ENCODE measurements at regions not wholly inside any gene's neighbourhood (a gene's known extent, or its start where the extent isn't known, plus 50 kb on each side); places are given as distances from the start of the nearest gene placed in this dataset.

DNA sequence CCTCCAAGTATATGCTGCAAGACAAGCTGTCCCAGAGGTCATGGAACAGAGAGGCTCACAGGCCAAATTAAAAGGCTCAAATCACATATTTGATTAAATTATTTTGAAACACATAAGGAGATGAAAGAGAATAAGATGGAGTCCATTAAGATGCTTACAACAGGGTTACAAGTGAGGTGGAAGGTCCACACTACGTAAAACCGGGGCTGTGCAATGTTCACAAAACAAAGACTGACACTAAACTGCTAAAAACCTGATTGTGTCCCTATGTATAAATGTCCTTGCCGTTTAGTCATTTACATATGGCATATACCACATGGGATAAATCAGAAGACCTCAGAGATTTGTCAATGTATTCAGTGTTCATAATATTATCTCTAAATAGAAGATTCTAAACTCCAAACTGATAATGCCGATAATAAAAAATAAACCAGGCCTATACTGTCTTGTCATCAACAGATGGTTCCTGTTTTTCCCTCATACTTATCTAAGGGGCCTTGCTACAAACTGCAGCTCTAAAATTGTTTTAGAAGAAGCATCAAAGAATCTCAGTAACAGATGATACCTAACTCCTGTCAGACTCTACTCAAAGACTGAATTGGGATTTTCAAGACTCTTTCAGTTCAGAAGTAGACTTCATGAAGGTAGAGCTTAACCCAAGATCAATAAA, 51.8 kb upstream of the RIPOR2 start:
- no peak for DNase-seq

DNA sequence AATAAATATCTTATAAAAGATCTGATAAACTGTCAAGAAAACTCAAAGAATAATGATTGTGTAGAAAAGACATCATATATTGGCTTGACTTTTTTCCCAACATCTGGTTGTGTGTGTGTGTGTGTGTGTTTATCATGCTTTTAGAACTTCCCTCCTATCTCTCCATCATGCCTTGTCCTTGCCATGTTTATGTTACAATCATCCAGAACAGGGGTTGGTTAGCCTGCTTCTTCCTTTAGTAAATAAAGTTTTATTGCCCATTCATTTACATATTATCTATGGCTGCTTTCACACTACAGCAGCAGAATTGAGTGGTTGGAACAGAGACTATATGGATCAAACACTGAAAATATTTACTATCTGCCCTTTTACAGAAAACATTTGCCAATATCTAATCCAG, 52.8 kb upstream of the RIPOR2 start:
- no peak for DNase-seq

DNA sequence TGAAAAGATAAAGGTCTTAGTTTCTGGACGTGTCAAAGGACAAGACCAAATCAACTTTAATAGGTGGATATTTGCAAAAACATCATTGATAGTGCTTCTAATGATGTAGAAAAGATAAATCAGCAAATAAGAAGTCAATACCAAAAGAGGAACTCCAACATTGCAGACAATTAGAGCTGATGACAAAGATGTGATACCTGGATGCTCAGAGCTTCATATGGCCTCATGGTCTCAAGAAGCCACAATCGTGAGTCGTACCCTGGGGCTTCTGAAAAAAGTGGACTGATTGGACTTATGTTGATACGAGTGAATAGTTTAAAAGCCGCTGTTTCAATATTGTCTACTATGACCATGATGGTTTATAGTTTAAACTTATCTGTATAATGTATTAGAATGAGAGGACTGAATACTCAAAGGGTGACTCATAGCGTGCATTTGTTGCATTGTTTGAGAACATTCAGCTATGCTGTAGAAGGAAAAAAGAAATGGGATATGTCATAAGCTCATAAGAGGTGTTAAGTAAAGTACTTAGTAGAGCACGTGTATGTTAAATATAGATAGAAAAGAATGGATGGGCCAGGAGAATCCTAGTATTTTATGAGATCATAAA, 54.6 kb upstream of the RIPOR2 start:
- DNase-seq: no peak

DNA sequence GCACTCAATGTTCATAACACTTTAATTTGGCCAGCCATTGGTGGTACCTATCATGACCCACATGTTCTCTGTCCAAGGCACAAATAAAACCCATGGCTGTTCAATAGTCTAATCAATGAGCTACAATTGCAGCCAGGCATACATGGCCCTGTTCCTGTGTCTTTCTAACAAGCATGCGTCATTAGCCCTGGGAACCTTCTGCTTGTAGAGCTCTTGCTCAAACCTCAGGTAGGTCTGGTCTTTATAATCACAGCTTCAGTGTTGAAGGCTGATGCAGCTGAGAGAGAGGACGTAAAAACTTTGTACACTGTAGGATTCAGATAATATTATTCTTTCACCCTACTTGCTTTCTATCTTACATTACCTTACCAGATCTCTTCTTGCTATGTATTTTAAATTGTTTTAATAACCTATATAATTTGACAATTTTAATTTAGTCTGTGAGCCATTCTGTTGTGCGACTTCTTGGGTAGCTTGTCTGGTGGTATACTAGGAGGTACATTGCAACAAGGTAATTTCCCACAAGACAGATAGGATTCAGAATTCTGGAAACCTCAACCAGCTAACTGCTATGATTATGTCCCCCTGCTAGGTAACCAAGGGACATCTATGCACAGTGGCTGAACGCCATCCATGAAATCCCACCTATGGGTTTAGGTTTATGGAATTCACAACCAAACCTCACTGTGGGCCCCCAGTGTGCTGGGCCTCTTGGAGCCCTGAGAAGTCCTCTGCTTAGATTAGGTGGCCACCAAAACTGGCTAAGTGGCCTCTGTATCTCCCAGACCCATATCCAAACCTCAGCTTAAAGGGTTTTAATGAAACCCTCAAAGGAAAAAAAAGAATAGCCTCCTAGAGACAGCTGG, 55.4 kb upstream of the RIPOR2 start:
- no peak for DNase-seq

DNA sequence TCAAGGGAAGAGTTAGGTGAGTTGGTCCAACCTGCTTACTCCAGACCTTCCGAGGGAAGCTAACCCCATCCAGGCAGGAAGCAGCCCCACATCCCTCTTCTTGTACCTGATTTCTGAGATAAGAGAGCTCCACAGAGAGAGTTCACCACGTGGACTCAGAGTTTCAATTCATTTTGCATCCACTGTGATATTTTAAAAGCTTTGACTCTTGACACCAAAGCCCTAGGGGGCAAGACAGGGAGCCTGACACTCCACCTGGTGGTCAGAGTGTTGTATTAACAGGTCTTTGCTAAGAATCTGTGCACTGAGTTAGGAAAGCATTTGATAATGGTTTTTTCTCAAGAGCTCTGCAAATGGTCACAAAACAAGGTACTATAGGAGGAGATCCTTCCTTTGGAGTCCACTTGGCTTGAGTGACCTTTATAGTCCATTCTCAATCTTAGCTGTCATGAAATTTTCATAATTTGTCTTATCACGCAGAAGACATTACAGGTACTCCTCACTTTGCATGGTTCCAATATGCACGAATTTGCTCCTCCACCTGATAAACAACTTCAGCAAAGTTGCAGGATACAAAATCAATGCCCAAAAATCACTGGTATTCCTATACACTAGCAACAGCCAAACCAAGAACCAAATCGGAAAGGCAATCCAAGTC, 56.2 kb upstream of the RIPOR2 start:
- DNase-seq: peak; percentile 80

DNA sequence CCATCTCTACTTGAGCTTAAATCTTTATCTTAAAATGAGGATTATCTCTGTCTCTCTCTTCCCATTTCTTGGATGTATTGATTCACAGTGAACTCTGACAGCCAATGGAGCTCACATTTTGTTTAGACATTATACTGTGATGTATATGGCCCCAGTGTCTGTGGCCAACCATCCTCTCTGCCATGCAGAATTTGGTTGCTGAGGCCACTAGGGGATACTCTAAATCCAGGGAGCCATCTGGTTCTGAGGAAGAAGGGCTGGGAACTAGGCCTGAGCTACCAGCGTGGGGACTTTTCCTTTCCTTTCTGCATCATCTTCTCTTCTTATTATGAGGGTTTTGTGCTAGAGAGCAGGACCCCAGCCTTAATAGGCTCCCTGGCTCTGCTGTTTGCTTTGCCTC, 59.1 kb upstream of the RIPOR2 start:
- DNase-seq: no peak

DNA sequence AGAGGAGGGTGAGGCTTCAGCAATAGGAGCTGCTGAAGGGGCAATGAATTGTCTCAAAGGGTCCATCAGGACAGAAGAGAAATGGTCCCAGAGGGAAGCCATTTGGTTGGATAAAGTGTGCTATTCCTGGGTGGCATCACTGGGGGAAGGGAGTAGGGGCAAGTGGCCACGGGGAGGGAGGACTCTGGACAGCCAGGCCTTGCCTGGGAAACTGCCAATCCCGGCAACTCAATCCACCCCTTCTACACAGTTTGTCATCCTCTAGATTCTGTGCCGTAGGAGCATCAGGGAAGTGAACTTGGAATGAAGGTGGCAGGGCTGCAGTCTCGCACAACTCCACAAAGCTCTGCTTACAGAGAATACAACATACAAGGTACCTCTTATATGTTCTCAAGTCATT, 59.5 kb upstream of the RIPOR2 start:
- no peak for DNase-seq

DNA sequence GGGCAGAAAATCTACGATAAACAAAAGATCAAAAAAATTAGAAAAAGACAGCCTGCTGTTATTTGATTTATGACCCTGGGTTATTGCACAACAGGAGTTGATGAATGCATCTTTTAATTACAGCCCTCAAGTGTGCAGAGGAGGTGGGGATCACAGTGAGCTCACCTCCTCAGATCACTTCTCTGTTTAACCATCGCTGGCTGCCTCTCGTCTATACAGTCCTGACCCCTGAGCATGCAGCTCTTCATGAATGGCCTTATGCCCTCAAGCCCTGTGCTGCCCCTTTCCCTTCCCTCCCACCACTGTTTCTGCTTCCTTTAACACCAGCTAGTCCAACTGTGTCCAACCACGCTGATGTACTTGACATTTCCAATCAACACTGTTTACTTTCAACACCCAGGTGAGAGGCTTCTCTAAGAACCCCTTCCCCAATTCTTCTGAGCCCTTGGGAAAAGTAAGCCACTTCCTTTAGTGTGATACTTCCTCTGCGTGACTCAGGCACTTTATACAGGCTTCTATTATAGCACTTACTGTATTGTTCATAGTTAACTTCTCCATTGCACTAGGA, 60.6 kb upstream of the RIPOR2 start:
- no peak for DNase-seq

DNA sequence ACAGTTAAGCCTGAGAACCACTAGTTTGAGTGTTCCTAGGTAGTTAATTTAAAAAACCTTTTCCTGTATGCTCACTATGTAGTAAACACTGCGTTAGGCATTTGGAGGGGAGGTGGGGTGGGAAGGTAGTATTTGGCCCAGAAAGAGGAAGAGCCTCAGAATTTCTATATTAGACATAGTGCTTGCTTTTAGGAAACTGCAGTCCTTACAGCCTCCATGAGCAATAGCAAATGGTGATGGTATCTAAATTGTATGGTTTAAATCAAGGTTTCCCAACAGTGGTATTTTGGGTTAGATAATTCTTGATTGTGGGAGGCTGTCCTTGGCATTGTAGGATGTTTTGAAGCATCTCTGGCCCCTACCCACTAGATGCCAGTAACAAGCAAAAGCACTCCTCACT, 61.5 kb upstream of the RIPOR2 start:
- DNase-seq: no peak

DNA sequence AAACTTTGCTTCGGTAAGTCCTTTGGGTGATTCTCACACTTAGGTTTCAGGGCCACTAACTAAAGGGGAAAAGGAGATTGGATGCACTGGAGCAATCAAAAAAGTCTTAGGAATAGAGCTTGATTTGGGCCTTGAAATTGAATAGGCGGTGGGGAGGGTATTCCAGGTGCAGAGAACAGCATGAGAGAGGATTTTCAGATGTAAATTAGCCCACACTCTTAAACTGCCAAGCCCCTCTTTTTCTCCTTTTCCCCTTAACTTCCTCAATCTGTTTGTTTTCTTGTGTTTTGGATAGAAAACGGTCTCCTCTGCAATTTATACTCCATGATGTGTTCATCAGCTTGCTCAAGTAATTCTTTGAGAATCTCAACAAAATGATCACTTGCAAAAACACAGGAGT, 62.1 kb upstream of the RIPOR2 start:
- no peak for DNase-seq

DNA sequence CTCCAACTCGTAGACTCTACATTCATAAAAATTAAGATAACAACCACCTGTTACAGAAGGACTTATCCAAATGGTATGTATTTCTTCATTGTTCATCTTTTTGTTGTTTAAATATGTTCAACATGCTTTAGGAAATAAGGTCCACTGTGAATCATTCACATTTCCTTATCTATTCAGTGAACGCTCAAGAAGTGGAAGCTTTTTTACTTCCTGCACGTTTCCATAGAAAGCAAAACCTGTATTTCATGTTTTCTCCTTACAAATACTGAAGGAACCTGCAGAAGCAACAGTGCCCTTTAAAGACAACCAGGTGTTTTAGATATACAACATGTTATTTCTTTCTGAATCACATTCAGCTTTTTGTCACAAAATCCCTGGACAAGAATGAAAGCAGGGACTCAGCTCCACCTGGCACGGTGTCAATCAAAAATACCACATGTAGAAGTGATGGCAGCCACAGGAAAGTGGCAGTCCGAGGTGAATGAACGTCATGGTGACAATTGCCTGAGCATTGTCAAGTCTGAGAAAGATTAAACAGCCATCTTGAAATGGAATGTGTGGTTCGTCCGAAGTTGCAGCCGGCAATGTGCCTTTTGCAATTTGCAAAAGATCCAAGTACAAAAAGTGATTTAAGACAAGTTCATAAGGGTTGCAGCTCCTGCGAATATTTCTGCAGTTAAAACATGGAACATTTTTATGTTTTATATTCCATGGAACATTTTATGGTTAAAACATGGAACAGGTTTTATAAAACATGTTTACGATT, 66.7 kb upstream of the RIPOR2 start:
- peak; percentile 0 for DNase-seq

DNA sequence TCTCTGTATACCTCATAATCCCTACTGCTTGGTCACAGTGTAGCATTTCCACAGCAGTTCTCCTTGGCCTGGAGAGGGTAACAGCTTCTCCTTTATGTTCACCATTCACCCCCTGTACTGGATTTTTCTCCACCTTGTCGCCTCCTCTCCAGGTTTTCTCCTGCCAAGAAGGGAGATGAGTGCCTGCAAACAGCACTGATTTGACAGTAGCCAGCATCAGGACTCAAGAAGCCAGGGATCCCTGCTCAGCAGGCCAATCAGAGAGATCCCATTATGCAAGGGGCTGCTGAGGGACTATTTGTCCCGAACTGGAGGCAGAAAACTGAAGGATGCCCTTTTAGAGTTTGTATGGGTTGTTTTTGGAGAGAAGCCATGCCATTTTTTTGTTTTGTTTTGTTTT, 68.6 kb upstream of the RIPOR2 start:
- DNase-seq: no peak

DNA sequence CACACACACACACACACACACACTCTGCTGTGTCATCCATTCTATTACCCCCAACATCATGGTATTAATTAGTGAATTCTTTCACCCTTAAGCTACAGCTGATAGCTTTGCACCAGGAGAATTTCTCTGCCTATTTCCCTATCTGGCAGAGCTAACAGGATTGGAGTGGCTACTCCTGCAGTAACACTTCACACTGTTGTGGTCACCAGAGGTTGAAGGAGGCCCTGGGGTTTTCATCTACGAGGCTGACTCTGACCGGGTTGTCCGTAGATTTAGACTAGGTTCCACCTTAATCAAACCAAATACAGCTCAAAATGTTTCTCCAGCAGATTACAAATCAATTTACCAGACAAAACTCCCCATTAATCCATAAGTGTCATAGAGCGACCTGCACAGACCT, 69.2 kb upstream of the RIPOR2 start:
- DNase-seq: no peak

DNA sequence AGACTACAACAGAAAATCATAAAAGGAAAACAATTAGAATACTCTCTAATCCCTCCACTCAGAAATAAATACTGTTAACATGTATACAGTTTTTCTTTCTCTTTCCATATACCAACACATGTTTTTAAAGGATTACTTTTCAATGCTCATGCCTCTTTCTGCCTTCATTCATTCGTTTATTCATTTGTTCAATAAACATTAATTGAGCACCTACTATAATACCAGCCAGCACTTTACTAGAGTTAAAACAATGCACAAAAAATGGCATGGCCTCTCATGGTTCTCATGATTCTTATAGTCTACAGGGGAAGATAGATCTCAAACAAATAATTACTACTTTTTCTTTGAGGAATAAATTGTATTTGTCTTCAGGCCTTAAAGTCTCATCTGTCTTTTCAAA, 70.3 kb upstream of the RIPOR2 start:
- no peak for DNase-seq

DNA sequence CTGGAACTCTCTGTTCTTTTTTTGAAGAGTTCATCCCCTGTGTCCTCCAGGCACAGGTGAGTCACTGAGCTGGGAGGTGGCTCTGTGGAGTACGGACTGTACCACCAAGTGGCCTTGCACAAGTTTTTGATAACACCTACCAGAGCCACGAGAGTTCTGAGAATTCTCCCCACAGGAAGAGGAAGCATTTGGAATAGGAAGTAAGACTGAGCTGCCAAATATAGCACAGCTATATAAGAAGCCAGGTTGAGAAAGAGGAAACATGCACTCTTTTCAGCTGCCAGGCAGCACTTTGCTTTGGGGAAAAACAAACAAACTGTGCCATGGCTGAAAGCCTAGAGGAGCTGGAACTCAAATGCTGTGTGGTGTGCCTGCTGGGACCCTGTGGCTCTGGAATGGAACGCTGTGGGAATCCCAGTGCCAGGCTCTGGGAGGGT, 70.8 kb upstream of the RIPOR2 start:
- DNase-seq: peak; percentile 81

DNA sequence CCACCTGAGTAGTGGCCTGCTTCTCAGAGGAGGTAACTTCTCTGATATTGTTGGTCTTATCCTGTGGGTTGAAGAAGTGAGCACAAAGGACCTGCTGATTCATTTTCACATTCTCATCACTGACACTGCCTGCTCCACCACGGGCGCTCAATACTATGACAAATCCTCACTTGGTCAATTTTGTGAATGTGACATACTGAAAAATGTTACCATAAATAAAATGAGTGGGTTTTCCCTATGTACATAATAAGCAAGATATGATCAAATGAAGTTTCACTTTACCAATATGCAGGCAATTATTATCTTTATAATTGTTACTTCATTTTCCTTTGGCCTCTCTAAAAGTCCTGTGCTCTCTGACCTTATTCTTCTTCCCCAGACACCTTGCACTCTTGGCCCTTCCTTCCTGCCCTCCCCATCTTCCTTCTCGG, 71.5 kb upstream of the RIPOR2 start:
- no peak for DNase-seq

DNA sequence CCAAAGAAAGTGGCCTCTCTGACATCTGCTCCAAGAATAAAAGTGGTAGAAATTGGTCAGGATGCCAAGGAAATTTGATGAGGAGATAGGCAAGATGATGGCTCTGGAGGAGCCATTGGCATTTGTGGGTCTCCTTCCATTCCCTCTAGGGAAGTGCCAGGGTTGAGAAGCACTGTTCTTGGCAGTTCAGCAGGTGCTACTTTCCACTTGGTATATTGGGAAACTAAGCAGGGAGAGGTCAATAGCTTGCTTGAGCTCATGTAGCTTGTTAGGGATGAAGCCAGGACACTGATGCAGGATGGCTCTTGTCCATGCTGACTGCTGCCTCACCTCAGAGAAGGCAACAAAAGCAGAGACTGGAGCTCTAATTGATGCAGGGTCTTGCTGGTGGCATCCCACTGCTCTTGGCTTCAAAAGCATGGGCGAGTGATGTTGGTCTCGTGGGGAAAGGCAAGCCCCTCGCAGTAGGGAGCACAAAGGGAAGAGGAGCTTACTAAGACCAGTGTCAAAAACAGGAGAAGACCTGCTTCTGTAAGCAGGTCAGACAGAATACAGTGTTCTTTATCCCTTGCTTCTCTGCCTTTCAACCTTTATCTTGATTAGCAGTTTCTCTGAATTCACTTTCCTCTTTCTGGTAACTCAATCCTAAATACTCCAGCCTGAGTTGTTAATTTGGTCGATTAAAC, 73.1 kb upstream of the RIPOR2 start:
- DNase-seq: no peak

DNA sequence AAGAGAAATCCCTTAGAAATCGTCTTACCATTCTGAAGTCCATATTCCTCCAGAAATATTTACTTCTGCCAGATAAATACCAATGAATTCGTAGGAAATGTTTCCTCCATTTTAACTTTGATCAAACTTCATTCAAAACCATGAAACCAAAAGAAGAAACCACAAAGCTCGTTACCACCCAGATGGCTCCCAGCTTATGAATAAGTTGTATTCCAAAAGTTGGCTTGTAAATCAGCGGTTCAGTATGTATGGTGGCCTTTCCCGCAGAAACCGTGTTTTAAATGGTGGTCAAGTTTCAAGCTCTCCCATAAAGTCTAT, 73.6 kb upstream of the RIPOR2 start:
- DNase-seq: peak; percentile 43

DNA sequence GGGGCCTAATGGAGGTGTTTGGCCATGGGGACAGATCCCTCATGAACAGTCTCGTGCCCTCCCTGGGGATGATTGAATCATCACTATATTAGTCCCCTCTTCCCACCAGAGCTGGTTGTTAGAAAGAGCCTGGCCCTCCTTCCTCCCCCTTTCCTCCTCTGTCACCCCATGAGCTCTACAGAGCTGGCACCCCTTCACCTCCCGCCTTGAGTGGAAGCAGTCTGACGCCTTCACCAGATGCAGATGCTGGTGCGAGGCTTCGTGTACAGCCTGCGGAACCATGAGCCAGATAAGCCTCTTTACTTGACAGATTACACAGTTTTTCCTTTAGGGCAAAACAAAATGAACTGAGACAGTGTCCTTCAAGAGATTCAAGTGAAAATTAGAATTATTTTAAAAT, 74.4 kb upstream of the RIPOR2 start:
- DNase-seq: peak; percentile 76

DNA sequence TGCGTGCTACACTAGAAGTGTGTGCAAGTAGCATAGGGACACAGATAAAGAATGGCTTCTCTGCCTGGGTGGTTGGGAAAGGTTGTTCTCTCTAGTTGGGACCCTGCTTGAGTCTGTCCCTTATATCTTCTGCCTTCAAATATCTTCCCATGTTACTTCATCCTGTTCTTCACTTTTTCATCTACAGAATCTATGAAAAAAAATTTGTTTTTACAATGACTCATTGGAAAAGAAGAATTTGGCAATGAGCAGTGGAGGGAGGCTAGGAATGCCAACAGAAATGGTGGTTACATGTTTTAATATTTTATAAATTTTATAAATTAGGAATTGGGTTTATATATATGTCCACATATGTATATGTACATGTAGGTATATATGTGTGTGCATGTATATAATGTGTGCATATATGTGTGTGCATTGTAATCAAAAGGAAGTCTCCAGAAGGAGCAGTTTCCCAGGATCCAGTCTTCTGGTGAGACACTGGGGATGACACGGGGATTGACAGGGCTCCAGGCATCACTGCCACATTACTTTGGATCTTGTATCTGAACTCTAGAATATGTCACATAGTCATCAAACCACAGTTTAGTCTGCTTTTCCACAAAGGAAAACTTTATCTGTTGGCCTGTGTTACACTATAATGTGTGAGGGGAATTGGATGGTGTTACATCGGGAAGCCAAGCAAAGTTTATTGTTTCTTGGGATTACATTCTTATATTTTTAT, 75.3 kb upstream of the RIPOR2 start:
- DNase-seq: no peak

DNA sequence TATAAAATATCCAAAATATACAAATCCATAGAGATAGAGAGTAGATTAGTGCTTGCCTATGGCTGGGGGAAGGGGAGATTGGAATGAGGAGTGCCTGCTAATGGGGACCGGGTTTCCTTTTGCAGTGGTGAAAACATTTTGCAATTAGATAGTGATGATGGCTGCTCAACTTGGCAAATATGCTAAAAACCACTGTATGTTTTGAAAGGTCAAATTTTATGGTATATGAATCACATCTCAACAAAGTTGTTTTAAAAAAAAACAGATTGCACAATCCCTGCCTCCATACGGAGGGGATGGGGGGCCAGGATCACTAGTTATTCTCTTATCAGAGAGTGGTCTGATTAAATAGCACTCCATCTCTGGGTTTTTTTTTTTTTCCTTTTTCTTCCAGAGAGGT, 76.9 kb upstream of the RIPOR2 start:
- DNase-seq: no peak
